DND-41 (cell line): ENCODE measurements at regions not wholly inside any gene's neighbourhood (a gene's known extent, or its start where the extent isn't known, plus 50 kb on each side); places are given as distances from the start of the nearest gene placed in this dataset.

Experiments used
- ATAC-seq: fragments of 200-7000 bp; cut with Tn5 transposase; 3 replicates; pipeline ENCODE4 v1.9.1; 2021; ENCODE audit warnings: low read depth; ENCODE audit not compliant: insufficient read depth
- DNase-seq: peaks from one replicate; pipeline ENCODE4 v3.0.0-alpha.2; 2020
- H2AFZ ChIP-seq: 2 replicates; pipeline ENCODE4 v1.6.0; 2012; ENCODE audit warnings: low read depth, low read length
- H3K27ac ChIP-seq: 2 replicates; pipeline ENCODE4 v1.5.1; 2012; ENCODE audit warnings: low read length, inconsistent platforms
- H3K27me3 ChIP-seq: fragments of 200-600 bp; sonication (generic); 2 replicates; pipeline ENCODE4 v1.6.0; 2012; ENCODE audit warnings: low read length, mild to moderate bottlenecking, inconsistent platforms; ENCODE audit not compliant: insufficient read depth, poor library complexity
- H3K36me3 ChIP-seq: 2 replicates; pipeline ENCODE4 v1.5.1; 2012; ENCODE audit warnings: low read length, inconsistent platforms; ENCODE audit not compliant: insufficient read depth
- H3K4me1 ChIP-seq: 2 replicates; pipeline ENCODE4 v1.5.1; 2012; ENCODE audit warnings: mild to moderate bottlenecking, low read length; ENCODE audit not compliant: insufficient read depth
- H3K4me2 ChIP-seq: 2 replicates; pipeline ENCODE4 v1.6.0; 2012; ENCODE audit warnings: mild to moderate bottlenecking, moderate library complexity, low read length, inconsistent platforms; ENCODE audit not compliant: insufficient read depth
- H3K4me3 ChIP-seq, 2 experiments: fragments of 200-600 bp in 1 of 2; shearing (Covaris generic) in 1 of 2; 2 replicates each; pipeline ENCODE4 v1.5.1; 2012 to 2016; ENCODE audit warnings: inconsistent platforms in 2 of 2, low read length in 2 of 2, mild to moderate bottlenecking in 2 of 2, low read depth in 1 of 2, moderate library complexity in 1 of 2
- H3K79me2 ChIP-seq: 2 replicates; pipeline ENCODE4 v1.6.0; 2012; ENCODE audit warnings: low read length, inconsistent platforms; ENCODE audit not compliant: insufficient read depth
- H3K9ac ChIP-seq: 2 replicates; pipeline ENCODE4 v1.6.0; 2012; ENCODE audit warnings: low read depth, mild to moderate bottlenecking, inconsistent platforms, low read length, moderate library complexity
- H3K9me3 ChIP-seq: 2 replicates; pipeline ENCODE4 v1.5.1; 2012; ENCODE audit warnings: low read length, moderate library complexity, mild to moderate bottlenecking, inconsistent platforms; ENCODE audit not compliant: insufficient read depth, severe bottlenecking
- H4K20me1 ChIP-seq: 2 replicates; pipeline ENCODE4 v1.6.0; 2012; ENCODE audit warnings: low read length; ENCODE audit not compliant: insufficient read depth
- EZH2 ChIP-seq: IDR thresholded peaks from 3 replicates; pipeline ENCODE4 v1.6.1; 2012; ENCODE audit warnings: borderline replicate concordance, low read depth, mild to moderate bottlenecking, moderate library complexity, low read length, inconsistent platforms; ENCODE audit not compliant: severe bottlenecking
- TF ChIP-seq, protein P1 (sequence below): IDR thresholded peaks from 2 replicates; pipeline ENCODE4 v1.5.1; 2012; ENCODE audit warnings: borderline replicate concordance, low read length, moderate library complexity, mild to moderate bottlenecking; ENCODE audit not compliant: poor library complexity, severe bottlenecking; ENCODE audit errors: extremely low read depth

DNA sequence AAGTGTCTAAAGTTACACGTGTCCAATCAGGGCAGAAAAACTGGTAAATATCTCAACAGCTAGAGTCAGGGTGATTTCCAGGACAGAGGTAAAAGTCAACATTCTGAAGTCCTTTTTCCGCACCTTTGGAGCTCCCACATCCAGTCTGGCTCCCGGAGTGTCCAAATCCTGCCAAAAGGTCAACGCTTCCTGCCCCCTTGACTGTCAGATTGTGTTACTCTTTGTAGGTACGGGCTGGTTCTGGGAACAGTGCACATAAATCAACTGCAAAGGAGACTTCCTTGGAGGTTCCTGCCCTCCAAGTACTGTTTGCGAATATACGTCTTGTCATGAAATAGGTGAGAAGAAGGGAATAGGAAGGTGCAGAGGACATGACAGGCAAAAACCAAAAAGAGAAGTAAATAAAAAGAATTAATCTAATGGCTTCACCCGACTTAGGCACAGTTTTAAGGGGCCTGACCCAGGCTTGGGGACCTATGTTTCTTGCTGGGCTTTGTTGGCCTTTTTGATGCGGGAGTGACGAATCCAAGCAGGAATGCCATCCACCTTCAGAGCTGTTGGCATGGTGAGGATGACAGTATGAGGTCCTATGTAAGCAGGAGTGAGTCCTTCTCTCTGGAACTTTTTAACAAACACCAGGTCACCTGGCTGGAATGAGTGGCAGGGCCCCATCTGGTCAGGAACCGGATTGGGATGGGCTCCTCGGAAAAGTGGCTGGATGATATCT, 155.4 kb downstream of the TRIM27 start:
- H3K27ac ChIP-seq, result no peak overlapping the region
- H3K9me3 ChIP-seq, result no peaks in the 10 kb centered on the region
- no peaks in the 10 kb centered on the region for H3K36me3 ChIP-seq
- no peak overlapping the region for H3K9ac ChIP-seq
- ATAC-seq (no peak), DNase-seq (no peak)
- no peak overlapping the region for H2AFZ ChIP-seq
- no peak overlapping the region for H3K4me2 ChIP-seq
- H3K4me3 ChIP-seq, result no peak overlapping the region
- no peaks in the 10 kb centered on the region for H3K79me2 ChIP-seq
- H3K4me1 ChIP-seq, result no peaks in the 10 kb centered on the region
- TF ChIP-seq, protein P1, sequence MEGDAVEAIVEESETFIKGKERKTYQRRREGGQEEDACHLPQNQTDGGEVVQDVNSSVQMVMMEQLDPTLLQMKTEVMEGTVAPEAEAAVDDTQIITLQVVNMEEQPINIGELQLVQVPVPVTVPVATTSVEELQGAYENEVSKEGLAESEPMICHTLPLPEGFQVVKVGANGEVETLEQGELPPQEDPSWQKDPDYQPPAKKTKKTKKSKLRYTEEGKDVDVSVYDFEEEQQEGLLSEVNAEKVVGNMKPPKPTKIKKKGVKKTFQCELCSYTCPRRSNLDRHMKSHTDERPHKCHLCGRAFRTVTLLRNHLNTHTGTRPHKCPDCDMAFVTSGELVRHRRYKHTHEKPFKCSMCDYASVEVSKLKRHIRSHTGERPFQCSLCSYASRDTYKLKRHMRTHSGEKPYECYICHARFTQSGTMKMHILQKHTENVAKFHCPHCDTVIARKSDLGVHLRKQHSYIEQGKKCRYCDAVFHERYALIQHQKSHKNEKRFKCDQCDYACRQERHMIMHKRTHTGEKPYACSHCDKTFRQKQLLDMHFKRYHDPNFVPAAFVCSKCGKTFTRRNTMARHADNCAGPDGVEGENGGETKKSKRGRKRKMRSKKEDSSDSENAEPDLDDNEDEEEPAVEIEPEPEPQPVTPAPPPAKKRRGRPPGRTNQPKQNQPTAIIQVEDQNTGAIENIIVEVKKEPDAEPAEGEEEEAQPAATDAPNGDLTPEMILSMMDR, result no peak
- H3K27me3 ChIP-seq, result peaks cover 19% of the 10 kb centered on the region
- no peaks in the 10 kb centered on the region for H4K20me1 ChIP-seq

DNA sequence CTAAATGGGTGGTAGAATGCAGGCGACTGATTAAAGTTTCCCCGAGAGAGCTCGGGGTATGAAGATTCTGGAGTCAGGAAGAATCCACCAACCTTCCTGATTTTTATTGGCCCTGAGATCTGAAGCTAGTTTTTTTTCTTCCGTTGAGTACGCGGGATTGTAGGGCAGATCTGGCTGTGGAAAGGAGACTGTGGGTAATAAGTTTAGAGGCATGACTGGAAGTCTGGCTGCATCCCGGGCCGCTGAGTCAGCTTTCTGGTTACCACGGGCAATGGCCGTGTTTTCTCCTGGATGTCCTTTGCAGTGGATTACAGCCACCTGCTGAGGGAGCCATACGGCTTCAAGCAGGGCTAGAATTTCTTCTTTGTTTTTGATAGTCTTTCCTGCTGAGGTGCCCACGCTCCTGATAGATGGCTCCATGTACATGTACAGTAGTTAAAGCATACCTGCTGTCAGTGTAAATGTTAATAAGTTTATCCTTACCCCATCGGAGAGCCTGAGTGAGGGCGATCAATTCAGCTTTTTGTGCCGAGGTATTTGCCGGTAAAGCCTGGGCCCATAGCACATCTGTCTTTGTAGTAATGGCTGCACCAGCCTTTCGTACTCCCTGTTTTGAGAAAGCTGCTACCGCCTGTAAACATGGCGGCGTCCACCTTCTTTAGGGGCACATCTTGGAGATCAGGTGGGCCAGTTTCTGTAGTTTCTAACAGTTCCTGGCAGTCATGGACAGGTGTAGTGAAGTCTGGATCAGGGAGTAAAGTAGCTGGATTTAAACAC, 154.0 kb downstream of the TRIM27 start:
- Histone ChIP-seq H3K27me3 (peaks cover 23% of the 10 kb centered on the region), H3K79me2 (no peaks in the 10 kb centered on the region), H3K27ac (no peak overlapping the region), H3K4me2 (no peak overlapping the region), H3K4me1 (no peaks in the 10 kb centered on the region), H2AFZ (no peak overlapping the region), H3K36me3 (no peaks in the 10 kb centered on the region), H3K4me3 (no peak overlapping the region), H4K20me1 (no peaks in the 10 kb centered on the region), H3K9ac (no peak overlapping the region), H3K9me3 (no peaks in the 10 kb centered on the region)
- TF ChIP-seq, protein P1, result peak; percentile 19
- TF ChIP-seq EZH2, result no peak
- DNase-seq, result no peak
- no peak for ATAC-seq

DNA sequence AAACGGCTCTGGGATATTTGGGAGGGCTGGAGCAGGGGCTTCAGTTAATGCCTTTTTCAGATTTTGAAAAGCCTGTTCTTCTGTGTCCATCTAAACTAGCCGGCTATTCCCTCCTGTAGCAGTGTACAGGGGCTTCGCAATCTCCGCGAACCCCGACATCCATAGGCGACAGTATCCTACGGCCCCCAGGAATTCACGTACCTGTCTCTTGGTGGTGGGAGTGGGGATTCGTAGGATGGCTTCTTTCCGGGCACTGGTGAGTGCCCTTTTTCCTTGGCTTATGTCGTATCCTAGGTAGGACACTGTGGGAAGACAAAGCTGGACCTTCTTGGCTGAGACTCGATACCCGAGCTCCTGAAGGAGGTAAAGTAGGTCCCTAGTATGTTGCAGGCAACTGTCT, 153.1 kb downstream of the TRIM27 start:
- no peak for DNase-seq
- H3K27me3 ChIP-seq, result peaks cover 23% of the 10 kb centered on the region
- H3K27ac ChIP-seq, result no peak overlapping the region
- no peaks in the 10 kb centered on the region for H3K9me3 ChIP-seq
- H3K36me3 ChIP-seq, result no peaks in the 10 kb centered on the region
- no peaks in the 10 kb centered on the region for H4K20me1 ChIP-seq
- no peaks in the 10 kb centered on the region for H3K4me1 ChIP-seq
- H3K4me3 ChIP-seq, result no peak overlapping the region
- no peak overlapping the region for H2AFZ ChIP-seq
- no peak for ATAC-seq
- TF ChIP-seq, protein P1, result no peak
- no peak for TF ChIP-seq EZH2
- H3K9ac ChIP-seq, result no peak overlapping the region
- H3K79me2 ChIP-seq, result no peaks in the 10 kb centered on the region
- H3K4me2 ChIP-seq, result no peak overlapping the region
